HepG2 (cell line): ENCODE measurements at regions not wholly inside any gene's neighbourhood (a gene's known extent, or its start where the extent isn't known, plus 50 kb on each side); places are given as distances from the start of the nearest gene placed in this dataset.
A peak's percentile ranks its signal among the peaks of the same experiment; 100 is the strongest.

ENCODE experiments used
- ATAC-seq: fragments of 200-7000 bp; cut with Tn5 transposase; 3 replicates; pipeline ENCODE4 v1.9.1; 2020; ENCODE audit warnings: mild to moderate bottlenecking, moderate library complexity
- BruUV-seq: library from RNA; stranded (reverse); fragments of 400-500 nt; replicated peaks from 2 replicates; lab custom pipeline; 2021; lab: Mats Ljungman, UMichigan
- CTCF ChIA-PET: fragments of 300-600 bp; formaldehyde crosslinking; extraction: SDS; loops from one replicate; lab custom pipeline; 2021; ENCODE audit warnings: low total read pairs, inconsistent platforms, low intra/inter-chr PET ratio; lab: Yijun Ruan, JAX
- POLR2A ChIA-PET: fragments of 350-600 bp; sonication (Branson Sonifier 250); formaldehyde crosslinking; loops from one replicate; lab custom pipeline; 2020; ENCODE audit warnings: antibody characterized with exemption, inconsistent platforms; lab: Yijun Ruan, JAX
- DNase-seq: peaks from one replicate; pipeline ENCODE4 v3.0.0-alpha.2; 2015; ENCODE audit warnings: low spot score
- FAIRE-seq: peaks from 3 replicates; lab custom pipeline; 2011; peaks lifted over from hg19 to GRCh38; lab: Jason Lieb, UNC
- H2AFZ ChIP-seq: one replicate; pipeline ENCODE4 v1.6.1; 2011; ENCODE audit warnings: low read length, inconsistent platforms
- H3K27ac ChIP-seq: fragments of 300-600 bp; 3 replicates; pipeline ENCODE4 v1.8.0; 2011; ENCODE audit warnings: mixed run types, mild to moderate bottlenecking, mixed read lengths, low read length, inconsistent platforms; ENCODE audit not compliant: insufficient read depth; ENCODE audit errors: extremely low read length
- H3K27me3 ChIP-seq, 2 experiments: fragments of 200-600 bp in 1 of 2; 2 replicates in 1 of 2; 3 replicates in 1 of 2; pipeline versions ENCODE4 v1.6.0 to v1.8.0; 2011; ENCODE audit warnings: low read length in 2 of 2, mild to moderate bottlenecking in 2 of 2, moderate library complexity in 2 of 2, inconsistent platforms in 1 of 2; ENCODE audit not compliant: insufficient read depth in 2 of 2, control insufficient read depth in 1 of 2
- H3K36me3 ChIP-seq, 2 experiments: fragments of 200-600 bp in 1 of 2; replicated peaks in 1 of 2; 2 replicates in 1 of 2; 3 replicates in 1 of 2; pipeline versions ENCODE4 v1.5.1 to v1.8.0; 2011; ENCODE audit warnings: low read length in 2 of 2, inconsistent platforms in 1 of 2; ENCODE audit not compliant: insufficient read depth in 2 of 2, control insufficient read depth in 1 of 2
- H3K4me1 ChIP-seq: 2 replicates; pipeline ENCODE4 v1.5.1; 2012; ENCODE audit warnings: low read length, inconsistent platforms; ENCODE audit not compliant: insufficient read depth
- H3K4me2 ChIP-seq: 2 replicates; pipeline ENCODE4 v1.6.0; 2011; ENCODE audit warnings: low read depth, low read length, inconsistent platforms
- H3K4me3 ChIP-seq, 3 experiments: fragments of 200-600 bp in 1 of 3; sonication (generic), shearing (Covaris generic) in 1 of 3; replicated peaks in 1 of 3; 2 replicates each; pipeline ENCODE4 v1.5.1; 2011 to 2016; ENCODE audit warnings: low read length in 3 of 3, inconsistent platforms in 2 of 3, low read depth in 2 of 3, mild to moderate bottlenecking in 2 of 3, control low read depth in 1 of 3, mixed read lengths in 1 of 3; ENCODE audit not compliant: insufficient read depth in 1 of 3
- H3K79me2 ChIP-seq: one replicate; pipeline ENCODE4 v1.6.1; 2011; ENCODE audit warnings: low read length, inconsistent platforms; ENCODE audit not compliant: insufficient read depth
- H3K9ac ChIP-seq: 2 replicates; pipeline ENCODE4 v1.6.0; 2011; ENCODE audit warnings: mild to moderate bottlenecking, low read depth, low read length, inconsistent platforms; ENCODE audit not compliant: insufficient read depth
- H3K9me3 ChIP-seq: 2 replicates; pipeline ENCODE4 v1.5.1; 2012; ENCODE audit warnings: mild to moderate bottlenecking, low read length
- H4K20me1 ChIP-seq: 2 replicates; pipeline ENCODE4 v1.6.0; 2011; ENCODE audit warnings: inconsistent platforms, mild to moderate bottlenecking, low read length, moderate library complexity; ENCODE audit not compliant: insufficient read depth
- ATF7 ChIP-seq, 2 experiments: fragments of 450-650 bp in 1 of 2; sonication (generic) in 1 of 2; formaldehyde crosslinking in 1 of 2; IDR thresholded peaks; 2 replicates each; pipeline versions ENCODE4 v1.4.0 to v1.6.1; 2016 to 2020; ENCODE audit warnings: antibody characterized with exemption in 1 of 2, mild to moderate bottlenecking in 1 of 2, missing genetic modification reagents in 1 of 2
- CEBPB ChIP-seq: IDR thresholded peaks from 2 replicates; pipeline ENCODE4 v1.6.1; 2011; ENCODE audit warnings: low read depth, low read length, improper control_type of control experiment, borderline replicate concordance
- FOXK2 ChIP-seq: fragments of 450-650 bp; IDR thresholded peaks from 2 replicates; pipeline ENCODE4 v1.6.1; 2016
- FOXP1 ChIP-seq, 2 experiments: fragments of 450-650 bp in 1 of 2; IDR thresholded peaks; 2 replicates each; pipeline ENCODE4 v1.6.1; 2017 to 2018; ENCODE audit warnings: antibody characterized with exemption in 1 of 2
- HIVEP1 ChIP-seq: sonication (generic); formaldehyde crosslinking; IDR thresholded peaks from 2 replicates; pipeline ENCODE4 v1.4.0; 2020; ENCODE audit warnings: mild to moderate bottlenecking, missing genetic modification reagents
- MAFF ChIP-seq: IDR thresholded peaks from 2 replicates; pipeline ENCODE4 v1.6.1; 2011; ENCODE audit warnings: low read depth, low read length, improper control_type of control experiment
- MAFK ChIP-seq, 2 experiments: IDR thresholded peaks in 1 of 2; conservative IDR thresholded peaks in 1 of 2; 2 replicates each; pipeline ENCODE4 v1.6.1; 2011; ENCODE audit warnings: improper control_type of control experiment in 2 of 2, low read length in 2 of 2
- NFE2 ChIP-seq: sonication (generic); formaldehyde crosslinking; IDR thresholded peaks from 2 replicates; pipeline ENCODE4 v1.4.0; 2020; ENCODE audit warnings: missing genetic modification reagents
- WGBS: methylation state at CpG from one replicate; pipeline ENCODE4 v1.1.6; 2017; ENCODE audit warnings: low lambda C conversion rate; 5-methylcytosine and 5-hydroxymethylcytosine counted together
- in situ Hi-C: cut with HindIII; loops from 2 replicates; pipeline ENCODE4 v1.10.0; 2017; ENCODE audit warnings: low pct_unique_long_range_greater_than_20kb; ENCODE audit not compliant: extremely low pct_ligation_motif_present
- intact Hi-C: fragments of 100-400 bp; cut with micrococcal nuclease; formaldehyde crosslinking; loops from one replicate; pipeline ENCODE4 v1.10.0; 2022; ENCODE audit not compliant: unreplicated experiment

- 29% methylated on average over 4 of the region's 4 CpGs for WGBS
- Histone ChIP-seq H3K9ac (no peak overlapping the region), H3K4me3 (no peak overlapping the region), H3K79me2 (no peaks in the 10 kb centered on the region), H3K36me3 (no peaks in the 10 kb centered on the region), H4K20me1 (no peaks in the 10 kb centered on the region), H3K27me3 (no peaks in the 10 kb centered on the region), H2AFZ (no peak overlapping the region), H3K9me3 (no peaks in the 10 kb centered on the region), H3K4me1 (peaks cover 18% of the 10 kb centered on the region), H3K4me2 (no peak overlapping the region)
- intact Hi-C loops, result loop anchor here (2.0 kb wide), 1 partner anchor 391 kb away; no protein-coding TSS in a partner anchor
- ATAC-seq (no peak), DNase-seq (no peak), FAIRE-seq (no peak)
- POLR2A ChIA-PET, result interaction anchor here (1.2 to 1.8 kb wide), 2 partner anchors 388 to 389 kb away, joined by 4 to 8 read pairs; partner anchors contain the start of gene CITED2
- CTCF ChIA-PET, result no interaction called here
- TF ChIP-seq FOXP1 (IDR thresholded peaks at IDR 0.05) (no peak), FOXP1 (CRISPR knock-in tag; IDR thresholded peaks at IDR 0.05) (no peak), MAFF (0 out of 2 replicates have a peak, but pooled peaks have one; percentile 22), MAFK (conservative IDR thresholded peaks at IDR 0.05 in 1 of 2, IDR thresholded peaks at IDR 0.05 in 1 of 2; ENCODE audit: low read length in 2 of 2) (peak; percentile 45 to 46; a peak in 2 of 4 replicates)
- TF ChIP-seq, all 625 proteins: peak for 2
- no peak overlapping the region for H3K27ac ChIP-seq
- in situ Hi-C loops, result loop anchor here (10.0 kb wide), 1 partner anchor 389 kb away; the partner anchor contains the start of gene CITED2
- no TSS peak for BruUV-seq
These were observed 389.2 kb upstream of the CITED2 start for GRCh38 chr6:139763468-139764210.

GRCh38 chr6:139762587-139763031 lies 388.2 kb upstream of the CITED2 start:
- H3K4me2 ChIP-seq, result no peak overlapping the region
- no peaks in the 10 kb centered on the region for H3K36me3 ChIP-seq
- H2AFZ ChIP-seq, result no peak overlapping the region
- no peaks in the 10 kb centered on the region for H3K9me3 ChIP-seq
- ATAC-seq, result no peak; the same call in 2 of the 3 replicates
- H3K27me3 ChIP-seq, result no peaks in the 10 kb centered on the region
- ChIA-PET CTCF (no interaction called here), POLR2A (no interaction called here)
- H4K20me1 ChIP-seq, result no peaks in the 10 kb centered on the region
- no TSS peak for BruUV-seq
- in situ Hi-C loops, result loop anchor here (10.0 kb wide), 1 partner anchor 388 kb away; the partner anchor contains the start of gene CITED2
- intact Hi-C loops, result no loop called here
- H3K9ac ChIP-seq, result no peak overlapping the region
- H3K4me1 ChIP-seq, result peaks cover 18% of the 10 kb centered on the region
- no peak for FAIRE-seq
- TF ChIP-seq CEBPB (0 out of 2 replicates have a peak, but pooled peaks have one; percentile 9), NFE2 (no peak), ATF7 (IDR thresholded peaks at IDR 0.05) (peak; percentile 35; the same call in 1 of the 2 replicates), ATF7 (CRISPR knock-in tag; IDR thresholded peaks at IDR 0.05) (no peak), MAFF (0 out of 2 replicates have a peak, but pooled peaks have one; percentile 3), HIVEP1 (no peak), MAFK (conservative IDR thresholded peaks at IDR 0.05 in 1 of 2, IDR thresholded peaks at IDR 0.05 in 1 of 2; ENCODE audit: low read length in 2 of 2) (peak in 1 of 2 experiments; percentile 9; a peak in 1 of 4 replicates), FOXK2 (no peak)
- WGBS, result 28% methylated on average over 4 of the region's 4 CpGs
- H3K27ac ChIP-seq, result no peak overlapping the region
- no peak for DNase-seq
- no peak overlapping the region for H3K4me3 ChIP-seq
- no peaks in the 10 kb centered on the region for H3K79me2 ChIP-seq
